GM12878 (cell line): ENCODE measurements at regions not wholly inside any gene's neighbourhood (a gene's known extent, or its start where the extent isn't known, plus 50 kb on each side); places are given as distances from the start of the nearest gene placed in this dataset.

Experiments
- ATAC-seq: fragments of 200-7000 bp; cut with Tn5 transposase; 3 replicates; pipeline ENCODE4 v1.9.1; 2020; ENCODE audit warnings: mild to moderate bottlenecking, moderate library complexity
- BruUV-seq: library from RNA; stranded (reverse); fragments of 400-500 nt; replicated peaks from 2 replicates; lab custom pipeline; 2021; lab: Mats Ljungman, UMichigan
- CTCF ChIA-PET: fragments of 300-600 bp; sonication (Branson Sonifier 250); formaldehyde crosslinking; extraction: SDS; loops from one replicate; lab custom pipeline; 2021; ENCODE audit warnings: inconsistent platforms; lab: Yijun Ruan, JAX
- POLR2A ChIA-PET: fragments of 350-600 bp; formaldehyde crosslinking; extraction: SDS; loops from one replicate; lab custom pipeline; 2021; ENCODE audit warnings: inconsistent platforms; lab: Charles Lee
- RAD21 ChIA-PET: fragments of 300-600 bp; sonication (Branson Sonifier 250); formaldehyde crosslinking; loops from one replicate; lab custom pipeline; 2023; ENCODE audit warnings: antibody characterized with exemption; ENCODE audit not compliant: unreplicated experiment; lab: Charles Lee
- SMC1A ChIA-PET: fragments of 300-600 bp; sonication (Branson Sonifier 250); formaldehyde crosslinking; loops from one replicate; lab custom pipeline; 2023; ENCODE audit not compliant: unreplicated experiment, uncharacterized antibody; lab: Charles Lee
- DNase-seq: peaks from one replicate; pipeline ENCODE4 v3.0.0-alpha.2; 2011; ENCODE audit warnings: low read depth, low spot score
- FAIRE-seq: peaks from 3 replicates; lab custom pipeline; 2011; peaks lifted over from hg19 to GRCh38; lab: Jason Lieb, UNC
- H2AFZ ChIP-seq: 2 replicates; pipeline ENCODE4 v1.6.0; 2011; ENCODE audit warnings: low read depth, low read length, control low read depth; ENCODE audit not compliant: control insufficient read depth
- H3K27ac ChIP-seq: 2 replicates; pipeline ENCODE4 v1.5.1; 2011; ENCODE audit warnings: control low read depth; ENCODE audit not compliant: control insufficient read depth, insufficient read depth
- H3K27me3 ChIP-seq, 2 experiments: replicated peaks in 1 of 2; 2 replicates each; pipeline versions ENCODE4 v1.6.0 to v1.6.1; 2011; ENCODE audit warnings: low read length in 1 of 2; ENCODE audit not compliant: control insufficient read depth in 2 of 2, insufficient read depth in 2 of 2
- H3K36me3 ChIP-seq, 2 experiments: 2 replicates each; pipeline ENCODE4 v1.5.1; 2011; ENCODE audit warnings: low read length in 1 of 2; ENCODE audit not compliant: control insufficient read depth in 2 of 2, insufficient read depth in 2 of 2
- H3K4me1 ChIP-seq: 2 replicates; pipeline ENCODE4 v1.6.1; 2011; ENCODE audit warnings: mild to moderate bottlenecking, low read length, moderate library complexity, mixed read lengths; ENCODE audit not compliant: control insufficient read depth, insufficient read depth
- H3K4me2 ChIP-seq: 2 replicates; pipeline ENCODE4 v1.6.0; 2011; ENCODE audit warnings: control low read depth; ENCODE audit not compliant: control insufficient read depth, insufficient read depth
- H3K4me3 ChIP-seq: fragments of 200-600 bp; sonication (generic); 2 replicates; pipeline ENCODE4 v1.5.1; 2016
- H3K79me2 ChIP-seq: 2 replicates; pipeline ENCODE4 v1.6.0; 2011; ENCODE audit warnings: low read length; ENCODE audit not compliant: control insufficient read depth, insufficient read depth
- H3K9ac ChIP-seq: 2 replicates; pipeline ENCODE4 v1.8.0; 2011; ENCODE audit warnings: low read length, control low read depth, mixed read lengths; ENCODE audit not compliant: control insufficient read depth, insufficient read depth
- H3K9me3 ChIP-seq: replicated peaks from 3 replicates; pipeline ENCODE4 v1.5.1; 2011; ENCODE audit warnings: mild to moderate bottlenecking, low read length; ENCODE audit not compliant: control insufficient read depth, insufficient read depth
- H4K20me1 ChIP-seq: 2 replicates; pipeline ENCODE4 v1.6.0; 2011; ENCODE audit not compliant: control insufficient read depth, insufficient read depth
- BCL11A ChIP-seq: IDR thresholded peaks from 2 replicates; pipeline ENCODE4 v1.6.1; 2011; ENCODE audit warnings: low read depth, low read length
- CBFB ChIP-seq: IDR thresholded peaks from 2 replicates; pipeline ENCODE4 v1.6.1; 2016; ENCODE audit warnings: antibody characterized with exemption, low read depth
- EED ChIP-seq: sonication (generic); IDR thresholded peaks from 2 replicates; pipeline ENCODE4 v1.6.1; 2016; ENCODE audit warnings: antibody characterized with exemption, low read depth
- EGR1 ChIP-seq, 2 experiments: IDR thresholded peaks; 1 replicate in 1 of 2; 2 replicates in 1 of 2; pipeline ENCODE4 v1.6.1; 2011 to 2012; ENCODE audit warnings: low read depth in 2 of 2, low read length in 2 of 2, borderline replicate concordance in 1 of 2, mild to moderate bottlenecking in 1 of 2, moderate library complexity in 1 of 2
- LARP7 ChIP-seq: fragments of 450-650 bp; IDR thresholded peaks from 2 replicates; pipeline ENCODE4 v1.6.1; 2017; ENCODE audit warnings: mild to moderate bottlenecking
- MEF2B ChIP-seq: fragments of 450-650 bp; IDR thresholded peaks from 2 replicates; pipeline ENCODE4 v1.6.1; 2018; ENCODE audit warnings: mild to moderate bottlenecking, moderate library complexity; ENCODE audit not compliant: partially characterized antibody, poor library complexity, severe bottlenecking
- MTA2 ChIP-seq: fragments of 450-650 bp; IDR thresholded peaks from 2 replicates; pipeline ENCODE4 v1.6.1; 2016; ENCODE audit warnings: low read depth, mild to moderate bottlenecking, moderate library complexity
- NFYB ChIP-seq: IDR thresholded peaks from 2 replicates; pipeline ENCODE4 v1.6.1; 2011; ENCODE audit warnings: low read depth, mild to moderate bottlenecking, low read length, improper control_type of control experiment, moderate library complexity; ENCODE audit not compliant: insufficient read depth
- SPI1 ChIP-seq: IDR thresholded peaks from 2 replicates; pipeline ENCODE4 v1.6.1; 2011; ENCODE audit warnings: low read depth, mild to moderate bottlenecking, low read length, moderate library complexity, borderline replicate concordance; ENCODE audit not compliant: insufficient read depth
- TBL1XR1 ChIP-seq: IDR thresholded peaks from 2 replicates; pipeline ENCODE4 v1.6.1; 2012; ENCODE audit warnings: low read depth, low read length, improper control_type of control experiment
- WGBS: methylation state at CpG from one replicate; pipeline ENCODE4 v1.1.6; 2016; ENCODE audit warnings: low lambda C conversion rate; ENCODE audit not compliant: insufficient replicate concordance, insufficient coverage; ENCODE audit errors: missing lambda C conversion rate; 5-methylcytosine and 5-hydroxymethylcytosine counted together
- in situ Hi-C: fragments of 300-500 bp; cut with MboI; formaldehyde crosslinking; loops from 9 replicates; pipeline ENCODE4 v1.14.3; 2018; ENCODE audit warnings: mixed read lengths
- intact Hi-C: fragments of 100-400 bp; cut with micrococcal nuclease; formaldehyde crosslinking; loops from one replicate; pipeline ENCODE4 v1.14.2; 2022; ENCODE audit not compliant: unreplicated experiment
- TF ChIP-seq, protein P1 (sequence below): fragments of 450-650 bp; formaldehyde crosslinking; IDR thresholded peaks from 2 replicates; pipeline ENCODE4 v1.5.0; 2022; ENCODE audit warnings: mild to moderate bottlenecking, missing genetic modification characterization
- TF ChIP-seq, protein P2 (sequence below): fragments of 150-350 bp; IDR thresholded peaks from 2 replicates; pipeline ENCODE4 v1.6.1; 2016; ENCODE audit warnings: low read depth, low read length

DNA sequence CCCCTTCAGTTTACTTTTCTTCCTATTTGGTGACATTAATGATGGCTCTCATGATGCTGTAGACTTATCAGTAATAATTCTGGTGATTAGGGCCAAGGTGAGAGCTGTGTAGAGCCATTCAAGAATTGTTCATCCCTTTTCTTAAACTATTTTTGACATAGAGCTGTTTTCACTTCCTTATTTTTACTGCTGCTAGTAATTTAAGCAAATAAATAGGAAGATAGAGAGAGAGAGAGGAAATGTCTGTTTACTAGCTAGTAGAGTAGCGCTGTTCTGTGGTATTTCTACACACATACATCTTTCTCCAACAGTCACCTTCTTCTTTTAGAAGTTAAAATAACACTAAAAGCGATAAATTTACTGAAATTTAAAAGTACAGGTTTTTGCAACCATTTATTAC lies 678.0 kb upstream of the ZP4 start:
- Histone ChIP-seq H3K4me1 (no peaks in the 10 kb centered on the region), H3K9me3 (no peaks in the 10 kb centered on the region), H3K79me2 (no peaks in the 10 kb centered on the region), H3K4me2 (no peak overlapping the region), H3K27me3 (no peaks in the 10 kb centered on the region), H3K9ac (no peak overlapping the region), H3K4me3 (no peak overlapping the region), H3K36me3 (no peaks in the 10 kb centered on the region), H2AFZ (no peak overlapping the region), H3K27ac (no peak overlapping the region), H4K20me1 (no peaks in the 10 kb centered on the region)
- no peak for FAIRE-seq
- ChIA-PET SMC1A (interaction anchor here (0.6 kb wide), 1 partner anchor 432 kb away, joined by 3 read pairs; no protein-coding TSS in a partner anchor), CTCF (no interaction called here), POLR2A (no interaction called here), RAD21 (no interaction called here)
- DNase-seq, result no peak
- intact Hi-C loops (no loop called here), in situ Hi-C loops (no loop called here)
- WGBS, result 39% methylated on average over 2 of the region's 2 CpGs
- peak; percentile 78 for ATAC-seq
- BruUV-seq, result no TSS peak
- TF ChIP-seq CBFB (no peak), SPI1 (peak; percentile 39; the same call in 1 of the 2 replicates)

DNA sequence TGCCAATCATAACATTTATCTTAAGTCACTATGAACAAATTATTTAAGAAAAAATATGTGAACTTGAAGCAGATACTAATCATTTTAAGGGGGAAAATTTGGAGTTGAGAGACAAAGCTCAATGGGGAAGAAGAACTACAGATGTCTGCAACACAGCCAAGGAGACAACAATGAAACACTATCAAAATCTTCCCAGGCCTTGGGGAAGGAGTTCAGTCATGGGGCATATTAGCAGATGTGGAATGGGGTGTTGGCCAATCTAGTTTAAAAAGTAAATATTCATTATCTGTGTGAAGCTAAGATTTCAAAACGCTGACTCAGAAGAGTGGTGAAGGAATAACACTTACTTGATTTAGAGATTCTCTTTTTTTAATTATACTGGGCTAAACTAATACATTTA lies 671.6 kb upstream of the ZP4 start:
- no peak overlapping the region for H2AFZ ChIP-seq
- in situ Hi-C loops (no loop called here), intact Hi-C loops (no loop called here)
- CTCF ChIA-PET, result no interaction called here
- H3K27me3 ChIP-seq, result no peaks in the 10 kb centered on the region
- no TSS peak for BruUV-seq
- no peaks in the 10 kb centered on the region for H4K20me1 ChIP-seq
- POLR2A ChIA-PET, result no interaction called here
- no peak for ATAC-seq
- FAIRE-seq, result no peak
- WGBS, result 0% methylated on average over 1 of the region's 1 CpG
- H3K9me3 ChIP-seq, result no peaks in the 10 kb centered on the region
- no peak for DNase-seq
- no peak overlapping the region for H3K4me2 ChIP-seq
- no peak overlapping the region for H3K9ac ChIP-seq
- no peaks in the 10 kb centered on the region for H3K36me3 ChIP-seq
- RAD21 ChIA-PET, result no interaction called here
- H3K79me2 ChIP-seq, result no peaks in the 10 kb centered on the region
- no peak overlapping the region for H3K27ac ChIP-seq
- SMC1A ChIA-PET, result no interaction called here
- no peaks in the 10 kb centered on the region for H3K4me1 ChIP-seq
- no peak overlapping the region for H3K4me3 ChIP-seq
- TF ChIP-seq, protein P1, sequence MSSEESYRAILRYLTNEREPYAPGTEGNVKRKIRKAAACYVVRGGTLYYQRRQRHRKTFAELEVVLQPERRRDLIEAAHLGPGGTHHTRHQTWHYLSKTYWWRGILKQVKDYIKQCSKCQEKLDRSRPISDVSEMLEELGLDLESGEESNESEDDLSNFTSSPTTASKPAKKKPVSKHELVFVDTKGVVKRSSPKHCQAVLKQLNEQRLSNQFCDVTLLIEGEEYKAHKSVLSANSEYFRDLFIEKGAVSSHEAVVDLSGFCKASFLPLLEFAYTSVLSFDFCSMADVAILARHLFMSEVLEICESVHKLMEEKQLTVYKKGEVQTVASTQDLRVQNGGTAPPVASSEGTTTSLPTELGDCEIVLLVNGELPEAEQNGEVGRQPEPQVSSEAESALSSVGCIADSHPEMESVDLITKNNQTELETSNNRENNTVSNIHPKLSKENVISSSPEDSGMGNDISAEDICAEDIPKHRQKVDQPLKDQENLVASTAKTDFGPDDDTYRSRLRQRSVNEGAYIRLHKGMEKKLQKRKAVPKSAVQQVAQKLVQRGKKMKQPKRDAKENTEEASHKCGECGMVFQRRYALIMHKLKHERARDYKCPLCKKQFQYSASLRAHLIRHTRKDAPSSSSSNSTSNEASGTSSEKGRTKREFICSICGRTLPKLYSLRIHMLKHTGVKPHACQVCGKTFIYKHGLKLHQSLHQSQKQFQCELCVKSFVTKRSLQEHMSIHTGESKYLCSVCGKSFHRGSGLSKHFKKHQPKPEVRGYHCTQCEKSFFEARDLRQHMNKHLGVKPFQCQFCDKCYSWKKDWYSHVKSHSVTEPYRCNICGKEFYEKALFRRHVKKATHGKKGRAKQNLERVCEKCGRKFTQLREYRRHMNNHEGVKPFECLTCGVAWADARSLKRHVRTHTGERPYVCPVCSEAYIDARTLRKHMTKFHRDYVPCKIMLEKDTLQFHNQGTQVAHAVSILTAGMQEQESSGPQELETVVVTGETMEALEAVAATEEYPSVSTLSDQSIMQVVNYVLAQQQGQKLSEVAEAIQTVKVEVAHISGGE (CRISPR knock-in tag), result no peak
- TF ChIP-seq NFYB (no peak), BCL11A (no peak), LARP7 (no peak), MEF2B (no peak), TBL1XR1 (no peak), MTA2 (no peak), EED (no peak), EGR1 (IDR thresholded peaks at IDR 0.05; ENCODE audit: borderline replicate concordance in 1 of 2, low read depth in 2 of 2, low read length in 2 of 2) (no peak)
- TF ChIP-seq, protein P2, sequence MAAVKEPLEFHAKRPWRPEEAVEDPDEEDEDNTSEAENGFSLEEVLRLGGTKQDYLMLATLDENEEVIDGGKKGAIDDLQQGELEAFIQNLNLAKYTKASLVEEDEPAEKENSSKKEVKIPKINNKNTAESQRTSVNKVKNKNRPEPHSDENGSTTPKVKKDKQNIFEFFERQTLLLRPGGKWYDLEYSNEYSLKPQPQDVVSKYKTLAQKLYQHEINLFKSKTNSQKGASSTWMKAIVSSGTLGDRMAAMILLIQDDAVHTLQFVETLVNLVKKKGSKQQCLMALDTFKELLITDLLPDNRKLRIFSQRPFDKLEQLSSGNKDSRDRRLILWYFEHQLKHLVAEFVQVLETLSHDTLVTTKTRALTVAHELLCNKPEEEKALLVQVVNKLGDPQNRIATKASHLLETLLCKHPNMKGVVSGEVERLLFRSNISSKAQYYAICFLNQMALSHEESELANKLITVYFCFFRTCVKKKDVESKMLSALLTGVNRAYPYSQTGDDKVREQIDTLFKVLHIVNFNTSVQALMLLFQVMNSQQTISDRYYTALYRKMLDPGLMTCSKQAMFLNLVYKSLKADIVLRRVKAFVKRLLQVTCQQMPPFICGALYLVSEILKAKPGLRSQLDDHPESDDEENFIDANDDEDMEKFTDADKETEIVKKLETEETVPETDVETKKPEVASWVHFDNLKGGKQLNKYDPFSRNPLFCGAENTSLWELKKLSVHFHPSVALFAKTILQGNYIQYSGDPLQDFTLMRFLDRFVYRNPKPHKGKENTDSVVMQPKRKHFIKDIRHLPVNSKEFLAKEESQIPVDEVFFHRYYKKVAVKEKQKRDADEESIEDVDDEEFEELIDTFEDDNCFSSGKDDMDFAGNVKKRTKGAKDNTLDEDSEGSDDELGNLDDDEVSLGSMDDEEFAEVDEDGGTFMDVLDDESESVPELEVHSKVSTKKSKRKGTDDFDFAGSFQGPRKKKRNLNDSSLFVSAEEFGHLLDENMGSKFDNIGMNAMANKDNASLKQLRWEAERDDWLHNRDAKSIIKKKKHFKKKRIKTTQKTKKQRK, result no peak
